GM21786 (cell line): ENCODE measurements at regions not wholly inside any gene's neighbourhood (a gene's known extent, or its start where the extent isn't known, plus 50 kb on each side); places are given as distances from the start of the nearest gene placed in this dataset.
"Not testable (repeated sequence)": the region's sequence is repeated elsewhere in the genome, so short reads cannot be mapped to it uniquely, and the experiment has no call there.

ENCODE experiments used
- ATAC-seq: cut with Tn5 transposase; IDR thresholded peaks from one replicate; pipeline ENCODE4 v1.9.1; 2021; ENCODE audit not compliant: unreplicated experiment

DNA sequence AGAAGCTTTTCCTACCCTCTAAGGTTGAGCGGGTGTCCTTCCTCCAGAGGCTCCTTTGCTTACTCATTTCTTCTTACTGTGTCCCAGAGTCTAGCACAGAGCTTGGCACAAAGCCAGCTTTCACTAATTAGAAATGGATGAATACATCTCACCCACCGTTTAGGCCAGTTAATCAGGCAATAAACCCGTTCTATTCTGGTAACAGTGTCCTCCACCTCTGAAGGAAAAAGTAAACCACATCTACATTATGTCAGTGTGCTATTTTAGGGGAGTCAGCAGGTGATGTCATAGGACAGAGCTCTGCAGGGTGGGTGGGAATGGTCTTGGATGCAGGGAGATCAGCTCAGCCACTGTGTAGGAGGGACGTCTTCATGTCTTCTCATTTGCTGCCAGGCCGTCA is 109.2 kb downstream of the OSTF1 start:
- ATAC-seq: no peak

DNA sequence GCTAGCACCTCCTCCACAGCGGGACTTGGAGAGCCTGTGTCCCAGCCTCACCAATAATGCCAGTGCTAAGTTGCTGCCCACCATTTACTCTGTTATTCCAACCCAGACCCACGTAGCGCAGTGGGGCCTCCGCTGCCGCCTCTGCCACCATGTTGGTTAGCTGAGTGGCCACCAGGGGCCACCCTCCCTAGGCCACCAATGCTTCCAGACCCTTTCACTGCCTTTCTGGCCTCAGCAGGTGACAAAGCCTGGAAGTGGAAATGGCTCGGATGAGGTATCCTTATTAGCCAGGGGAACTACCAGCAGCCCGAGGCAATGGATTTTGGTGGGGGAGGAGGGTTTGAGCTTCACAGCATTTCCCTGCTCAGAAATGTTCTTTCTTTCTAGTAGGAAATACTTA is 110.1 kb downstream of the OSTF1 start:
- no peak for ATAC-seq

DNA sequence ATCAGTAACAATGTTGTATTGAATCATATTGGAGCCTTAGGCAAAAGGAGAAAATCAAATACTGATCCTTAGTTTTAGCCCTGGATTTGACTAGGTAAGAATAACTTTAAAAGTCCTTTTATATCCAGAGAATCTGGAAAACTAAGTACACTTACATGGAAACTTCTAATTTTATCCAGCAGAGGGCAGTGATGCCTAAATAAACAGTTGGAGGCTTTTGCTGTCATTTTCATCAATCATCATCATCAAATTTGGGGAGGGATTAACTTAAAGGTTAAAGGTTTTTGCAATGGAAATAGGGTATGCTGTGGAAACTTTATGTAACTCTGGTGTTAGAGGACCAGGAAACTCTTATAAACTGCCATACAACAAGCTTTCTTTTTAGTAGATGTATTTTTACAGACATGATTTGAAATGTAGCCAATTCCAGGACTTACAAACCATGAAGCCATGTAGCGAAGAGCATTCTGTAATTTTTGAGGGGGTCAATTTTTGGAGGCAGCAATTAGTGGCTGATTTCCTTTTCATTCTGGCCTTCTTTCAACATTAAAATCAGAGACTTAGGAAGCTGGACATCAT is 112.7 kb downstream of the OSTF1 start:
- no peak for ATAC-seq

DNA sequence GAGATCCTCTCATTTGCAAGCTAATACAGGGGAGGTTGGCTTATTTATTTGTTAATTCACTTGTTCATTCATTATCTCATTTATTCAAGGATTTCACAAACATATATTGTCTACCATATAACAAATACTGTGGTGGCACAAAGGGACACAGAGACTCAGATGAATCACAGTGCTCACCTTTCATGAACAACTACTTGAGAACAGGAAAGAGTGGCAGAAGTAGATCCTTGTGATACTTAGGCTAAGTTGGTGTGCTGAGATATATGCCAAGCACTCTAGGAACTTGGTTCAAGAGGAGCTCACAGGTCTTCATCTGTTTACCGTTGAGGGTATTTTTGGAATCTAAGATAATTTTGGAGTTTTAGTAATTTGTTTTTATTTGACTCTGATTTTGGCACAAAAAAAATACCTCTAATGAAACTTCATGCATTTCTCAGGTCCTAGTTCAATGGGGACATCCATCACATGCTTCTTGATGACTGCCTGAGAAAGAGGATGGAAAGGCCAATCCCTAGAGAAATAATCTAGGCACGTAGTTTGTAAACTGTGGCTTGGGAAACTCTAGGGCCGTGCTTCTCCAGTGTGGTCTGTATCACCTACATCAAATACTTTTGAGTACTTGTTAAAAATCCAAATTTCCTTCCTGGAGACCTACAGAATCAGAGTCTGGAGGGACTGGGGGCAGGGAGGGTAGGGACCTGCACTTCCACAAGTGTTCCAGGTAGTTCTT is 113.3 kb downstream of the OSTF1 start:
- ATAC-seq: no peak

DNA sequence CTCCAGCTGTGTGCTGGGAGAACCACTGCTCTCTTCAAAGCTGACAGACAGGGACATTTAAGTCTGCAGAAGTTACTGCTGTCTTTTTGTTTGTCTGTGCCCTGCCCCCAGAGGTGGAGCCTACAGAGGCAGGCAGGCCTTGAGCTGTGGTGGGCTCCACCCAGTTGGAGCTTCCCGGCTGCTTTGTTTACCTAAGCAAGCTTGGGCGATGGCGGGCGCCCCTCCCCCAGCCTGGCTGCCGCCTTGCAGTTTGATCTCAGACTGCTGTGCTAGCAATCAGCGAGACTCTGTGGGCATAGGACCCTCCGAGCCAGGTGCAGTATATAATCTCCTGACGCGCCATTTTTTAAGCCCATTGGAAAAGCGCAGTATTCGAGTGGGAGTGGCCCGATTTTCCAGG is 119.7 kb downstream of the OSTF1 start:
- not testable (repeated sequence) for ATAC-seq

- ATAC-seq: no peak
Measured at GRCh38 chr9:75210215-75210614, 121.9 kb downstream of the OSTF1 start.

DNA sequence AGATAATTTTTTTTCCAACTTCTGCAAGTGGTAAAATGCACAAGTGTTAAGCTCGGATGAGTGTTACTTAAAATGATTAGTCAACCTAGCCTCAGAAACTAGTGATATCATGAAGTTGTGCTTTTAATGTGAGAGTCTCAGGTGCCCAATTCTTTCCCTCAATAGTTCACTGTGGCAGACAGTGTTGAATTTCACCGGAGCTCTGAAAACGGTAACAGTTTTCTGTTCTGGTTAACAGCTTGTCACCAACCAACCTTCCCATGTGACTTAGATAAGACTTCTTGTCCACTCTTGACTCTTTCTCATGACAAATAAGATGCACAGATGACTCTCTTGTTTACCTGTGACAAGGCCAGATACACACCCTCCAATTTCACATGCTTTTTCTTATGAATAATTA is 125.5 kb downstream of the OSTF1 start:
- ATAC-seq: no peak

DNA sequence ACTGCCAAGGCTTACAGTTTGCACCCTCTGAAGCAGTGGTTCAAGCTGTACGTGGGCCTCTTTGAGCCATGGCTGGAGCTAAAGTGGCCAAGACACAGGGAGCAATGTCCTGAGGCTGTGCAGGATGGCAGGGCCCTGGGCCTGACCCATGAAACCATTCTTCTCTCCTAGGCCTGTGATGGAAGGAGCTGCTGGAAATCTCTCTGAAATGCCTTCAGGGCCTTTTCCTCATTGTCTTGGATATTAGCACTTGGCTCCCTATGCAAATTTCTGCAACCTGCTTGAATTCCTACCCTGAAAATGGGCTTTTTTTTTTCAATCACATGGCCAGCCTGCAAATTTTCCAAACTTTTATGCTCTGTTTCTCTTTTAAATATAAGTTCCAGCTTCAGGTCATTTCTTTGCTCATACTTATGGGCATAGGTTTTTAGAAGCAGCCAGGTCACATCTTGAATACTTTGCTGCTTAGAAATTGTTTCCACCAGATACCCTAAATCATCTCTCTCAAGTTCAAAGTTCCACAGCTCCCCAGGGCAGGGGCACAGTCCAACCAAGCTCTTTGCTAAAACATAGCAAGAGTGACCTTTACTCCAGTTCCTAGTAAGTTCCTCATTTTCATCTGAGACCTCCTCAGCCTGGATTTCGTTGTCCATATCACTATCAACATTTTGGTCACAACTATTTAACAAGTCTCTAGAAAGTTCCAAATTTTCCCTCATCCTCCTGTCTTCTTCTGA is 138.3 kb downstream of the OSTF1 start:
- no peak for ATAC-seq

DNA sequence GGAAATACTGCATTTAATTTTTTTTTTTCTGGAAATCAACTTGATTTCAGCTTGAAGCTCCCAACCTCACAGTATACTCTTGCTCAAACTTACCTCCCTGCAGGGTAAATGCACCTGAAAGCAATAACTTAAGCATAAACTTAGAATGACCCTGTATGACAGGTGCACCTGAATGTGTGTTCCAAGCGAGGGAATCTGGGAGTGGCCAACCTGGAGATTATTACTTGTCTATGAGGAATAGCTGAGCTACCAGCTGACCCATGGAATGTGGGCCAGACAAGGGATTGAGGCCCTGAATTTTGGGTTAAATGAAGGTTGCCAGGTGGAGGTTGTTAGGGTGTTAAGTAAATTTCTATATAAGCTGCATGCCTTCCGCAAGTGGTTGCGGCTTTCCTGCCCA is 140.6 kb downstream of the OSTF1 start:
- no peak for ATAC-seq

GRCh38 chr9:75229605-75230332 is 141.5 kb downstream of the OSTF1 start:
- no peak for ATAC-seq

GRCh38 chr9:75230469-75230868 is 142.2 kb downstream of the OSTF1 start:
- no peak for ATAC-seq

GRCh38 chr9:75231167-75231566 is 142.9 kb downstream of the OSTF1 start:
- no peak for ATAC-seq

GRCh38 chr9:75233011-75233410 is 144.7 kb downstream of the OSTF1 start:
- no peak for ATAC-seq

- no peak for ATAC-seq
Measured at GRCh38 chr9:75235632-75236031, 147.3 kb downstream of the OSTF1 start.

DNA sequence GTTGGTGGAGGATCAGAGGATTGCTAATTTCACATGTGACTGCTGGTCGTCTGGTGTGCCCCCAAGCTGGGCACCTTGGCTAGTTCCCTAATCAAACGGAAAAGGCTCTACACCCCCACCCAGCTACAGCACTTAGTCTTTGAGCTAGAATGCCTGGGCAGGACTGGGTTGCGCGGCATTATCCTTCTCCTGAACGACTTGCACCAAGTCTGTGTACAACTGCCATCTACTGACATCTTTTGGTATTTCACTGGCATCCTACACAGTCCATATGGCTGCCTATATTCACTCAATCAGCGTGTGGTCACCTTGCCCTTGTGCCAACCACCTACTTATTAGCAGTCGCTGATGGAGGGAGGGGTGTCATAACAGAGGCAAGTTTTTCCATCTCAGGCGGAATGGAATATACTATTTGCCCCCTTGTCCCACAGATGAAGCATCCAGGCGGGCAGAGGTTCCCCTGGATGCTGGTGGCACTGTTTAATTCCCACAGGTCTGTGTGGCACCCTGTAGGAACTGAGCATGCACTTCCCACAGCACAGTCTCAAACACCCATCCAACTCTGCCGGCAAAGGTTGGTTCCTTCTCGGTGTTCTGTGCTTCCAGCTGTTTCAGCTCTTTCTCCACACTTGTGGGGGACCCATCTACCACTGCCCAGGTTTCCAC is 150.1 kb downstream of the OSTF1 start:
- ATAC-seq: peak; percentile 83

DNA sequence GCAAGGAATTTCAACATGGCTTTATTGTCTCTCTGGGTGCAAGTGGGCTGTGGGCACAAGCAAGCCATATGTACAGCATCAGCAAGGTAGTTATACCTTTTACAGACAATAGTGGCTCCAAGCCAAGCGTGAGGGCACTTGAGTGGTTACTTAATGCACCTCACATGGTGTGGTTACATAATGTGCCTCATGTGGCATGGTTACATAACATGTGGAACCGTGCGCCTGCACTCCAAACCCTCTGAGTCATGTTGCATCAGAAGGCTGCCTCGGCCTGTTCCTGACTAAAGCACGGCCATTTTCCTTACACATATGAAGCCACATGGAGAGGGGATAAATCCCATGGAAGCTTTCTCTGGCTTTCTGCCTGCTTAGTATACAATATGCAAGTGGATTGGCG is 150.9 kb downstream of the OSTF1 start:
- no peak for ATAC-seq

DNA sequence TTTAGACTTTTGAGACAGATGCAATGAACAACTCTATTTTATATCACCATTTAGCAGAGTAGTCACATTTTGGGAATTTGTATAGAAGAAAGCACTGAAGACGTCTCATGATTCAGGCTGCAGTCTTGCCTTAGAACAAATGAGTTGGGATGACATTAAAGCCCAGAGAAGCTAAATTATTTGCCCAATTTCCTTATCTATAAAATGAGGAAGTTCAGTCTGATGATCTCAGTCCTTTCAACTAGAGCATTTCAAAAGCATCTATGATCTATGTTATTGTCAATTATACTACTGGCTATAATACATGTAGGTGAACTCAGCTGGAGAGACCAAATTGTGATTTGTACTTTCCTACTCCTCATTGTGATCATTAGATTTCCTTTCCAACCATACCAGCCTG is 154.1 kb downstream of the OSTF1 start:
- ATAC-seq: no peak

DNA sequence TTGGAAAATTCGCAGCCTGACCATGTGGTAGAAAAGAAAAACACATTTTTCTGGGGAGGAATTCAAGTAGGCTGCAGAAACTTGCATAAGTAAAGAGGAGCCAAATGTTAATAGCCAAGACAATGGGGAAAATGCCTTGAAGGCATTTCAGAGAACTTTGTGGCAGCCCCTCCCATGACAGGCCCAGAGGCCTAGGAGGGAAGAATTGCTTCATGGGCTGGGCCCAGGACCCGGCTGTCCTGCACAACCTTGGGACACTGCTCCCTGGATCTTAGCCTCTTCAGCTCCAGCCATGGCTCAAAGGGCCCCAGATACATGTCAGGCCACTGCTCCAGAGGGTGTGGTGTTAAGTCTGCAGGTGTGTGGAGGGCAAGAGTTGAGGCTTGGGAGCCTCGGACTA is 158.6 kb downstream of the OSTF1 start:
- no peak for ATAC-seq

- peak; percentile 70 for ATAC-seq
Measured at GRCh38 chr9:75265525-75265972, 177.2 kb downstream of the OSTF1 start.

DNA sequence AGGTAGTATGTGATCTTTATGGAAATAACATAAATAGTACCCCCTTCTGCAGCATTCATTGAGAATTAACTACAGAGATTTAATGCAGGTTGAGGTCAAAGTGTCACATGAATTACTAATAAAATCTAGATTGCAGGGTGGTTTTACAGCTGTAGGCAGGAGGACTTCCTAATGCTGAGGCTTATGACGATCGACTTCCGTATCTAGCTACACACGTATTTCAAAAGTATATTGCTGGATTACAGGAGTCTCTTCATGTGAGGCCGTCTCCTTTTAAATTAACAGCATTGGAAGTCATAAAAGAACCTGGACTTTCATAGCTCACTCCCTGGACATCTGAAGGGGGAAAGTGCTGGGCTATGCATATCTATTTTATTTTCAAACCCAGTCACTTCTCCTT is 180.9 kb downstream of the OSTF1 start:
- no peak for ATAC-seq

- ATAC-seq: not testable (repeated sequence)
Measured at GRCh38 chr9:75273055-75273454, 184.7 kb downstream of the OSTF1 start.
